GM19238 (cell line): ENCODE measurements at regions not wholly inside any gene's neighbourhood (a gene's known extent, or its start where the extent isn't known, plus 50 kb on each side); places are given as distances from the start of the nearest gene placed in this dataset.
A peak's percentile ranks its signal among the peaks of the same experiment; 100 is the strongest.

Experiments used
- DNase-seq: peaks from one replicate; pipeline ENCODE4 v3.0.0; 2011; ENCODE audit warnings: low spot score; ENCODE audit not compliant: insufficient read length

- DNase-seq, result no peak
These were observed 257.0 kb downstream of the ADGRG6 start for GRCh38 chr6:142558786-142559185.

- no peak for DNase-seq
These were observed 259.9 kb downstream of the ADGRG6 start for GRCh38 chr6:142561511-142562265.

- DNase-seq, result no peak
These were observed 261.1 kb downstream of the ADGRG6 start for GRCh38 chr6:142562865-142563264.

- DNase-seq, result peak; percentile 27
These were observed 265.0 kb downstream of the ADGRG6 start for GRCh38 chr6:142566628-142567396.

- DNase-seq, result no peak
These were observed 265.7 kb downstream of the ADGRG6 start for GRCh38 chr6:142567461-142567860.

GRCh38 chr6:142568857-142569597, 267.2 kb downstream of the ADGRG6 start:
- no peak for DNase-seq

GRCh38 chr6:142569676-142570075, 267.9 kb downstream of the ADGRG6 start:
- DNase-seq, result no peak

GRCh38 chr6:142570221-142570671, 268.4 kb downstream of the ADGRG6 start:
- no peak for DNase-seq

- no peak for DNase-seq
These were observed 291.1 kb downstream of the ADGRG6 start for GRCh38 chr6:142592876-142593275.

GRCh38 chr6:142597836-142598235, 296.0 kb downstream of the ADGRG6 start:
- DNase-seq, result no peak

- DNase-seq, result no peak
These were observed 299.6 kb downstream of the ADGRG6 start for GRCh38 chr6:142601427-142601826.

- DNase-seq, result no peak
These were observed 301.2 kb downstream of the ADGRG6 start for GRCh38 chr6:142602972-142603371.

- no peak for DNase-seq
These were observed 304.2 kb downstream of the ADGRG6 start for GRCh38 chr6:142605922-142606485.

GRCh38 chr6:142612956-142613355, 311.1 kb downstream of the ADGRG6 start:
- DNase-seq, result no peak

- no peak for DNase-seq
These were observed 312.2 kb downstream of the ADGRG6 start for GRCh38 chr6:142613981-142614380.

- no peak for DNase-seq
These were observed 315.4 kb downstream of the ADGRG6 start for GRCh38 chr6:142617158-142617557.

- DNase-seq, result no peak
These were observed 320.0 kb downstream of the ADGRG6 start for GRCh38 chr6:142621822-142622221.

- no peak for DNase-seq
These were observed 319.8 kb downstream of the HIVEP2 start for GRCh38 chr6:142624978-142625715.

GRCh38 chr6:142627474-142627873, 317.5 kb downstream of the HIVEP2 start:
- no peak for DNase-seq

GRCh38 chr6:142631517-142632385, 313.2 kb downstream of the HIVEP2 start:
- no peak for DNase-seq
